ENCODE measurements at regions not wholly inside any gene's neighbourhood (a gene's known extent, or its start where the extent isn't known, plus 50 kb on each side); places are given as distances from the start of the nearest gene placed in this dataset.
A peak's percentile ranks its signal among the peaks of the same experiment; 100 is the strongest.

DNA sequence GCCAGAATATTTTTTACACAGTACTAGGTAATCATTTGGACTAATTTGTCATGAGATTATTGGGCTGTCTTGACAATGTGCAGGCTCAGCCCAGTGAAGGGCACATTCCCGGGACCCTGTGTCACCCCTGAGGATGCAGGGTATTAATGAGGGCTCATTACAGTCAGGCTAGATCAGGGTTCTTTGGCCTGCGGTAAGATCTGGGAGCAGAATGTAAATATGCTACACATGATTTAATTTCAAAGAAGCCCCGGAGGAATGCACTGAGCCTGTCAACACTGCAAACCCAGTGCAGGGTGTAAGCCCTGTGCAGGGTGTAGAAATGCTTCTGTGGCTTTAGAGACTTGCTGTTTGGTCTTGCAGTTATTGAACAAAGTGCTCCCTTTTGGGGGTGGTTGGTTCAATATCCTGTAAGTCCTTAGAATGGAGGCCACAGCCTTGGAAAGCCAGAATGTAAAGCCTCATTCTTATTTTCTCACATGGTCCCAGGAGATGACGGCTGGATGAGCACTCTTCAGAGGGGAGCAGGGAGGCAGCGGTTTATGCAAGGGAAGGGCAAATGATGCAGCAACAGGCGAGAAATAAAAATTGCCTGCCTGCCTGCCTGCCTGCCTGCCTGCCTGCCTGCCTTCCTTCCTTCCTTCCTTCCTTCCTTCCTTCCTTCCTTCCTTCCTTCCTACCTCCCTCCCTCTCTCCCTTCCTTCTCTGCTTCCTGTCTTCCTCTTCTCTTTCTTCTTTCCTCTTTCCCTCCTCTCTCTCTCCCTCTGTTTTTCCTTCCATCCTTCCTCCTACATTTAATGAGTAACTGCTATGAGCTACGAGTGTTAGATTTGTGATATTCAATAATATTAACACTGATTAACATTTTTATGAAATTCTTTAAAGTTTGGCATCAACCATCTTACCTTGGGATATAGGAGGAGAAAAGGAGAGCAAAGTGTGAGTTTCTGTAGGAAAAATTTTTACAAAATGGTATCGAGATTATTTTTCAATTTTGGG is 148.8 kb downstream of the VAPA start:
- Histone ChIP-seq H3K9me3 (ENCODE audit: control insufficient read depth, insufficient read depth, low read depth, low read length) (no peaks in the 10 kb centered on the region), H3K4me1 (ENCODE audit: control insufficient read depth, insufficient read depth, low read length) (no peaks in the 10 kb centered on the region), H3K36me3 (ENCODE audit: control insufficient read depth in 2 of 2, insufficient read depth in 1 of 2, low read length in 2 of 2) (no peaks in the 10 kb centered on the region), H3K27ac (ENCODE audit: extremely low read depth, low read depth, low read length) (no peak overlapping the region), H3K4me3 (ENCODE audit: low read depth, low read length) (no peak overlapping the region)
- ChIA-PET POLR2A (no interaction called here), CTCF (interaction anchor here (0.7 kb wide), 1 partner anchor 22 kb away, joined by 7 read pairs; no protein-coding TSS in a partner anchor)
- TF ChIP-seq ZBTB20 (tag by site-specific recombination; IDR thresholded peaks at IDR 0.05), result no peak
- peak; percentile 68 for TF ChIP-seq ZNF366 (tag by site-specific recombination; conservative IDR thresholded peaks at IDR 0.05)

- Histone ChIP-seq H3K4me1 (ENCODE audit: control insufficient read depth, insufficient read depth, low read length) (no peaks in the 10 kb centered on the region), H3K36me3 (ENCODE audit: control insufficient read depth in 2 of 2, insufficient read depth in 1 of 2, low read length in 2 of 2) (no peaks in the 10 kb centered on the region), H3K4me3 (ENCODE audit: low read depth, low read length) (no peak overlapping the region), H3K27ac (ENCODE audit: extremely low read depth, low read depth, low read length) (no peak overlapping the region), H3K9me3 (ENCODE audit: control insufficient read depth, insufficient read depth, low read depth, low read length) (no peaks in the 10 kb centered on the region)
- CTCF ChIA-PET, result interaction anchor here (0.7 kb wide), 1 partner anchor 21 kb away, joined by 7 read pairs; no protein-coding TSS in a partner anchor
- POLR2A ChIA-PET, result no interaction called here
- TF ChIP-seq ZNF423 (tag by site-specific recombination; IDR thresholded peaks at IDR 0.05) (no peak), RBAK (tag by site-specific recombination; IDR thresholded peaks at IDR 0.05) (no peak)
- TF ChIP-seq, protein P1, sequence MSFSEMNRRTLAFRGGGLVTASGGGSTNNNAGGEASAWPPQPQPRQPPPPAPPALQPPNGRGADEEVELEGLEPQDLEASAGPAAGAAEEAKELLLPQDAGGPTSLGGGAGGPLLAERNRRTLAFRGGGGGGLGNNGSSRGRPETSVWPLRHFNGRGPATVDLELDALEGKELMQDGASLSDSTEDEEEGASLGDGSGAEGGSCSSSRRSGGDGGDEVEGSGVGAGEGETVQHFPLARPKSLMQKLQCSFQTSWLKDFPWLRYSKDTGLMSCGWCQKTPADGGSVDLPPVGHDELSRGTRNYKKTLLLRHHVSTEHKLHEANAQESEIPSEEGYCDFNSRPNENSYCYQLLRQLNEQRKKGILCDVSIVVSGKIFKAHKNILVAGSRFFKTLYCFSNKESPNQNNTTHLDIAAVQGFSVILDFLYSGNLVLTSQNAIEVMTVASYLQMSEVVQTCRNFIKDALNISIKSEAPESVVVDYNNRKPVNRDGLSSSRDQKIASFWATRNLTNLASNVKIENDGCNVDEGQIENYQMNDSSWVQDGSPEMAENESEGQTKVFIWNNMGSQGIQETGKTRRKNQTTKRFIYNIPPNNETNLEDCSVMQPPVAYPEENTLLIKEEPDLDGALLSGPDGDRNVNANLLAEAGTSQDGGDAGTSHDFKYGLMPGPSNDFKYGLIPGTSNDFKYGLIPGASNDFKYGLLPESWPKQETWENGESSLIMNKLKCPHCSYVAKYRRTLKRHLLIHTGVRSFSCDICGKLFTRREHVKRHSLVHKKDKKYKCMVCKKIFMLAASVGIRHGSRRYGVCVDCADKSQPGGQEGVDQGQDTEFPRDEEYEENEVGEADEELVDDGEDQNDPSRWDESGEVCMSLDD (tag by site-specific recombination; IDR thresholded peaks at IDR 0.05), result no peak
These were observed 149.7 kb downstream of the VAPA start for GRCh38 chr18:10063489-10063888.

DNA sequence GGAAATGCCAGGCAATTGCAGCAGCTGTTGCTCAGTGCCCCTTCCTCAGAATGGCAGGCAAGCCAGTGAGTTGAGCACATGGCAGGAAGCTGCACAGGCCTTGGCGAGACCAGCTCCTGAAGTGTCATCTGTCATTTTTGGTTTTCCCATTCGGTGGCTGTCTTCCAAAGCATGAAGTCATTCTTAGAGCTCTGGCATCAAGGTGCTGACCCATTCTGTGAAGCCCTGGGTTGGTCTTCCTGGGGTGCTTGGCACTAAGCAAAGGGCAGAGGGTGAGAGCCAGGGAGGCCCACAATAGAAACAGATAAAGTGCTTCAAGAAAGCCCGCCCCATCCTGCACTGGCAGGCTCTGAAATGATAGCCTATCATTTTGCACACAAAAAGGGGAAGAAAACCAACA is 150.5 kb downstream of the VAPA start:
- TF ChIP-seq FEZF1 (tag by site-specific recombination; IDR thresholded peaks at IDR 0.05) (no peak), TRIM28 (IDR thresholded peaks at IDR 0.05; ENCODE audit: borderline replicate concordance, low read length) (no peak), SP2 (tag by site-specific recombination; IDR thresholded peaks at IDR 0.05) (no peak), ZNF768 (tag by site-specific recombination; IDR thresholded peaks at IDR 0.05) (no peak), ZNF610 (tag by site-specific recombination; IDR thresholded peaks at IDR 0.05; ENCODE audit: borderline replicate concordance) (no peak), ZNF202 (tag by site-specific recombination; IDR thresholded peaks at IDR 0.05; ENCODE audit: borderline replicate concordance) (no peak), ZNF76 (tag by site-specific recombination; IDR thresholded peaks at IDR 0.05; ENCODE audit: borderline replicate concordance, low read depth) (no peak), KLF9 (tag by site-specific recombination; IDR thresholded peaks at IDR 0.05; ENCODE audit: low read depth) (no peak), ZNF654 (tag by site-specific recombination; IDR thresholded peaks at IDR 0.05; ENCODE audit: low read depth) (no peak), ZNF132 (tag by site-specific recombination; IDR thresholded peaks at IDR 0.05; ENCODE audit: borderline replicate concordance) (no peak), MZF1 (tag by site-specific recombination; IDR thresholded peaks at IDR 0.05; ENCODE audit: borderline replicate concordance) (no peak), ZNF184 (tag by site-specific recombination; IDR thresholded peaks at IDR 0.05) (no peak), ZNF391 (tag by site-specific recombination; IDR thresholded peaks at IDR 0.05; ENCODE audit: borderline replicate concordance, low read depth) (no peak), ZNF354C (tag by site-specific recombination; IDR thresholded peaks at IDR 0.05; ENCODE audit: borderline replicate concordance, low read depth) (no peak), ZNF239 (tag by site-specific recombination; IDR thresholded peaks at IDR 0.05) (no peak), ZNF24 (tag by site-specific recombination; IDR thresholded peaks at IDR 0.05) (no peak), SCRT2 (tag by site-specific recombination; IDR thresholded peaks at IDR 0.05) (no peak)
- TF ChIP-seq, protein P2, sequence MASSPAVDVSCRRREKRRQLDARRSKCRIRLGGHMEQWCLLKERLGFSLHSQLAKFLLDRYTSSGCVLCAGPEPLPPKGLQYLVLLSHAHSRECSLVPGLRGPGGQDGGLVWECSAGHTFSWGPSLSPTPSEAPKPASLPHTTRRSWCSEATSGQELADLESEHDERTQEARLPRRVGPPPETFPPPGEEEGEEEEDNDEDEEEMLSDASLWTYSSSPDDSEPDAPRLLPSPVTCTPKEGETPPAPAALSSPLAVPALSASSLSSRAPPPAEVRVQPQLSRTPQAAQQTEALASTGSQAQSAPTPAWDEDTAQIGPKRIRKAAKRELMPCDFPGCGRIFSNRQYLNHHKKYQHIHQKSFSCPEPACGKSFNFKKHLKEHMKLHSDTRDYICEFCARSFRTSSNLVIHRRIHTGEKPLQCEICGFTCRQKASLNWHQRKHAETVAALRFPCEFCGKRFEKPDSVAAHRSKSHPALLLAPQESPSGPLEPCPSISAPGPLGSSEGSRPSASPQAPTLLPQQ (tag by site-specific recombination; IDR thresholded peaks at IDR 0.05), result no peak
- no peaks in the 10 kb centered on the region for H3K4me1 ChIP-seq (ENCODE audit: control insufficient read depth, insufficient read depth, low read length)
- H3K9me3 ChIP-seq (ENCODE audit: control insufficient read depth, insufficient read depth, low read depth, low read length), result no peaks in the 10 kb centered on the region
- no peak overlapping the region for H3K27ac ChIP-seq (ENCODE audit: extremely low read depth, low read depth, low read length)
- ChIA-PET POLR2A (no interaction called here), CTCF (no interaction called here)
- no peak overlapping the region for H3K4me3 ChIP-seq (ENCODE audit: low read depth, low read length)
- H3K36me3 ChIP-seq (ENCODE audit: control insufficient read depth in 2 of 2, insufficient read depth in 1 of 2, low read length in 2 of 2), result no peaks in the 10 kb centered on the region
